Colonic mucosa (tissue), 4 donors: ENCODE measurements at regions not wholly inside any gene's neighbourhood (a gene's known extent, or its start where the extent isn't known, plus 50 kb on each side); places are given as distances from the start of the nearest gene placed in this dataset.

Source experiments
- DNase-seq: peaks from one replicate; pipeline ENCODE4 v3.0.0-alpha.2; 2020
- H3K27ac ChIP-seq: fragments of 200-600 bp; one replicate; pipeline ENCODE4 v1.8.0; 2021
- H3K27me3 ChIP-seq: fragments of 200-600 bp; one replicate; pipeline ENCODE4 v1.8.0; 2021
- H3K36me3 ChIP-seq: fragments of 200-600 bp; one replicate; pipeline ENCODE4 v1.8.0; 2021
- H3K4me1 ChIP-seq: fragments of 200-600 bp; one replicate; pipeline ENCODE4 v1.8.0; 2021; ENCODE audit warnings: mild to moderate bottlenecking
- H3K4me3 ChIP-seq: fragments of 200-600 bp; one replicate; pipeline ENCODE4 v1.8.0; 2021
- H3K9ac ChIP-seq, 2 donors: one replicate each; pipeline ENCODE4 v1.7.0; 2013; ENCODE audit warnings: control low read depth in 2 of 2, low read depth in 2 of 2, low read length in 2 of 2
- H3K9me3 ChIP-seq: fragments of 200-600 bp; one replicate; pipeline ENCODE4 v1.8.0; 2021
- intact Hi-C: fragments of 100-400 bp; cut with DNase I; formaldehyde crosslinking; loops from one replicate; pipeline ENCODE4 v1.14.1; 2022
- TF ChIP-seq, protein P1 (sequence below): fragments of 200-600 bp; IDR thresholded peaks from one replicate; pipeline ENCODE4 v1.8.0; 2022; ENCODE audit warnings: antibody characterized with exemption, mild to moderate bottlenecking
- donor health status: healthy.
- donor health status: DM: no; HTN: no; CAD: no.
- donor health status: DM: no; HTN: no; CAD: no.

DNA sequence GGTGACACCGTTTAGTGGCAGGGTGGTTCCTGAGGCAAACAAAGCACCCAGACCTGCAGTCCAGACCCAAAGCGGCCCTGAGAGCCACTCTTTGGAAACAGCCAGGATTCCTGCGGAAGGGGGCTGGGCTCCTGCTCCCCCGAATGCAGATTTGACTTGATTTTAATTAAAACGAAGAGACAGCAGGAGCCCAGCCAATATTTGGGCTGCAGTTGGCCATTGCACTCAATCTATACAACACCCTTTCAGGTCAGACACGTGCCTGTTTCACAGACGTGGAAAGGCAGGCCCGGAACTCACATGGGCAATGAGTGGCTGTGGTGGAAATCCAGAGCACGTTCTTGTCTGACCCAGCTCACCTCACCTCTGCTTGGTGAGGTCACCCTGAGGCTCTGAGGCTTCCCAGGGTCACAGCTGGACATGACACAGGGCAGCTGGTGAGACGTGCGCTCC lies 122.4 kb downstream of the NDUFA10 start:
- H3K27me3 ChIP-seq: no peaks in the 10 kb centered on the region
- no peaks in the 10 kb centered on the region for H3K36me3 ChIP-seq
- TF ChIP-seq, protein P1, sequence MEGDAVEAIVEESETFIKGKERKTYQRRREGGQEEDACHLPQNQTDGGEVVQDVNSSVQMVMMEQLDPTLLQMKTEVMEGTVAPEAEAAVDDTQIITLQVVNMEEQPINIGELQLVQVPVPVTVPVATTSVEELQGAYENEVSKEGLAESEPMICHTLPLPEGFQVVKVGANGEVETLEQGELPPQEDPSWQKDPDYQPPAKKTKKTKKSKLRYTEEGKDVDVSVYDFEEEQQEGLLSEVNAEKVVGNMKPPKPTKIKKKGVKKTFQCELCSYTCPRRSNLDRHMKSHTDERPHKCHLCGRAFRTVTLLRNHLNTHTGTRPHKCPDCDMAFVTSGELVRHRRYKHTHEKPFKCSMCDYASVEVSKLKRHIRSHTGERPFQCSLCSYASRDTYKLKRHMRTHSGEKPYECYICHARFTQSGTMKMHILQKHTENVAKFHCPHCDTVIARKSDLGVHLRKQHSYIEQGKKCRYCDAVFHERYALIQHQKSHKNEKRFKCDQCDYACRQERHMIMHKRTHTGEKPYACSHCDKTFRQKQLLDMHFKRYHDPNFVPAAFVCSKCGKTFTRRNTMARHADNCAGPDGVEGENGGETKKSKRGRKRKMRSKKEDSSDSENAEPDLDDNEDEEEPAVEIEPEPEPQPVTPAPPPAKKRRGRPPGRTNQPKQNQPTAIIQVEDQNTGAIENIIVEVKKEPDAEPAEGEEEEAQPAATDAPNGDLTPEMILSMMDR: no peak
- no peaks in the 10 kb centered on the region for H3K9me3 ChIP-seq
- H3K27ac ChIP-seq: no peak overlapping the region
- intact Hi-C loops: no loop called here
- no peak overlapping the region for H3K4me3 ChIP-seq
- no peak overlapping the region for H3K9ac ChIP-seq
- DNase-seq: no peak
- H3K4me1 ChIP-seq: no peaks in the 10 kb centered on the region

DNA sequence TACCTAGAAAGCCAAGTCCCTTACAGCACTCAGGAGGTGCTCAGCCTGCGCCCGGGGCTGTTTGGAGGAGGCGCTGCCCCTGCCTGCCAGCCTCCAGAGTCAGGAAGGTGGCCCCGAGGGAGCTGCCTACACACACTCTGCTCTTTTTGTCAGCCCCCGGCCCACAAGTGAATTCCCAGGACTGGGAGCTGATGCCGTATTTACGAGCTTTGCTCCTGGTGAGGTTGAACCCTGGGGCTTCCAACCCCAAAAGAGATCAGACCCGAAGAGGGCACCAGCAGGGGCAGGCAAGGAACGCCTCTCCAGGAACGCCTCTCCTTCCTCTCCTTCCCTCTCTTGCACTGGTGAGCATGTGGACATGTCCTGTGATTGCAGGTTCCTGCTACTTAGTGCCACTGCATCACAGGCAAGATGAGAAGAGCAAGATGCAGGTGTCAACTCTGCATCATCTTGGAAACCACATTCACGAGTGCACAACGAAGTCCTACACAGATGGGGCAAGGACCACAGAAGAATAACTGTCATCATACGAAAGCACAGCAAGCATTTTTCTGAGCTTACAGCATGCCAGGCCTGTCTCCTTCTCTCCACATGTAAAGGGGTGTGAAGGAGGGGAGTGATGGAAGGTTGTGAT lies 126.7 kb downstream of the NDUFA10 start:
- DNase-seq: no peak
- no peaks in the 10 kb centered on the region for H3K27me3 ChIP-seq
- H3K36me3 ChIP-seq: no peaks in the 10 kb centered on the region
- H3K9ac ChIP-seq: no peak overlapping the region
- no peaks in the 10 kb centered on the region for H3K9me3 ChIP-seq
- intact Hi-C loops: no loop called here
- TF ChIP-seq, protein P1: no peak
- H3K4me3 ChIP-seq: no peak overlapping the region
- H3K4me1 ChIP-seq: no peaks in the 10 kb centered on the region
- no peak overlapping the region for H3K27ac ChIP-seq

DNA sequence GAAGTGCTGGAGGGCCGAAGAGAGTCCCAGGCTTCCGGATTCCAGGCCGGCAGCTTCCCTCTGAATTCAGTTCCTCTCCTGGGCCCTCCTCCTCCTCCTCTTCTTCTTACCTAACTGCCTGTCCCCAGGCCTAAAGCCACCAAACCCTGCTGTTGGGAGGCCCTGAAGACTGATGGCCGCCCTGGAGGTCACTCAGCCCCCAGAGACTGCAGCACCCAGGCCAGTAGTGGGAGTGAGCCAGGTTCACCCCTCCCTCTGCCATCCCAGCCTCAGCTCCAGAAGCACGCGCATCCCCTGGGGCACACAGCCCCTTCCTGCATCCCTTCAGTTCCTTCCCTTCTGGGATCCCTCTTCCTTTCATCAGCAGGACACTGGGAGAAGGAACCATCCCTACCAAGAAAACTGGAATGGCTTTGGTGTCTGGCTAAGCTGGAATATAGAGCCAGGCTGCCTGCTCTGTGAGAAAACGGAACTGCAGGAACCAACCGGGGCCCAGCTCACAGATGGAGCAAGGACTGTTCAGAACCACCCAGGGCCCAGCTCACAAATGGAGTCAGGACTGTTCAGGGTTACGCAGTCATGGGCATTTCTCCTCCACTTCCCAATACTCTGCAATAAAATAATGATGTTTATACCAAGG lies 127.4 kb downstream of the NDUFA10 start:
- no peak overlapping the region for H3K9ac ChIP-seq
- H3K36me3 ChIP-seq: no peaks in the 10 kb centered on the region
- TF ChIP-seq, protein P1: no peak
- no peaks in the 10 kb centered on the region for H3K9me3 ChIP-seq
- no peaks in the 10 kb centered on the region for H3K4me1 ChIP-seq
- intact Hi-C loops: no loop called here
- no peaks in the 10 kb centered on the region for H3K27me3 ChIP-seq
- no peak overlapping the region for H3K4me3 ChIP-seq
- no peak overlapping the region for H3K27ac ChIP-seq
- no peak for DNase-seq

DNA sequence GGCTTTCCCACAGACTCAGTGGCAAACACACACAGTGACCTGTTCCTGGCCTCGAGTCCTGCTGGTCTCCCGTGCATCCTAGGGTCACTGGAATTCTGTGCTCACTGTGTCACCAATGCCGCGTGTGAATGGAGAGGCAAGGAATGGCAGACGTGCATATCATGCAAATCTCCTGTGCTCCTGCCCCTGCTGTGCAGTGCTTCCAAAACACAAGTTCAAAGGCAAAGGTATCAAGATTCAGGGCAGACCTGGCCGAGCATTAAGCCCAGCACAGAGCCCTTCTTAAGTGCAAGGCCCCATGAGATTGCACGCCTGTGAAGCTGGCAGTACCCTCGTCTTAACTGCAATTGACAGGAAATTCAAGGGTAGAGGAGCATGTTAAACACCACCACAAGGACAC lies 129.1 kb downstream of the NDUFA10 start:
- Histone ChIP-seq H3K4me3 (no peak overlapping the region), H3K36me3 (no peaks in the 10 kb centered on the region), H3K9me3 (no peaks in the 10 kb centered on the region), H3K4me1 (no peaks in the 10 kb centered on the region), H3K27ac (no peak overlapping the region), H3K9ac (no peak overlapping the region), H3K27me3 (no peaks in the 10 kb centered on the region)
- intact Hi-C loops: no loop called here
- no peak for DNase-seq
- TF ChIP-seq, protein P1: no peak

DNA sequence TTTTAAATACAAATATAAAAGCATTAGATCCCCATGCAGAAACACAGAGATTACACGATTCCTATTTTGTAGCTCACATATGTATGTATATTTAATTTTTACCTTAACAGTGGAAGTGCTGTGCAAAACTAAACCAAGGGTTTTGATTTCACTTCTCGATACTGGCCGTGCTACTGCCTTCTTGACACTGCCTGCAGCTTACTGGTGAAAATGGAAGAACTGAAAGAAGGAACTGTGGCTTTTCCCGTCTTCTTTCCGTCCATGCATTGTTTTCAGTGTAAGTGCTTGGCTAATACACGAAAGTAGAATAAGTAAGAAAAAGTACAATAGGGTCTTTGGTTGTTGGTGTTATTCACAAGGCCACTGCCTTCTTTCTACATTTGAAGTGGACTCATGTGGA lies 129.5 kb downstream of the NDUFA10 start:
- intact Hi-C loops: no loop called here
- TF ChIP-seq, protein P1: no peak
- H3K36me3 ChIP-seq: no peaks in the 10 kb centered on the region
- DNase-seq: no peak
- no peak overlapping the region for H3K27ac ChIP-seq
- no peaks in the 10 kb centered on the region for H3K4me1 ChIP-seq
- no peaks in the 10 kb centered on the region for H3K27me3 ChIP-seq
- no peak overlapping the region for H3K4me3 ChIP-seq
- no peak overlapping the region for H3K9ac ChIP-seq
- no peaks in the 10 kb centered on the region for H3K9me3 ChIP-seq
